ENCODE measurements at regions not wholly inside any gene's neighbourhood (a gene's known extent, or its start where the extent isn't known, plus 50 kb on each side); places are given as distances from the start of the nearest gene placed in this dataset.

GRCh38 chr7:41785840-41786239 is 83.0 kb upstream of the INHBA start:
- H3K36me3 Mint-ChIP-seq (ENCODE audit: insufficient read depth): no peaks in the 10 kb centered on the region
- no peaks in the 10 kb centered on the region for H3K9me3 Mint-ChIP-seq (ENCODE audit: low read depth)
- no peaks in the 10 kb centered on the region for H3K27me3 Mint-ChIP-seq
- no peak overlapping the region for H3K4me3 Mint-ChIP-seq (ENCODE audit: low read depth)
- no peak overlapping the region for H3K27ac Mint-ChIP-seq
- TF ChIP-seq CTCF (IDR thresholded peaks at IDR 0.05; ENCODE audit: unreplicated experiment): no peak
- H3K4me1 Mint-ChIP-seq (ENCODE audit: low read depth): no peaks in the 10 kb centered on the region
- no peak for DNase-seq (ENCODE audit: low spot score, unreplicated experiment)

DNA sequence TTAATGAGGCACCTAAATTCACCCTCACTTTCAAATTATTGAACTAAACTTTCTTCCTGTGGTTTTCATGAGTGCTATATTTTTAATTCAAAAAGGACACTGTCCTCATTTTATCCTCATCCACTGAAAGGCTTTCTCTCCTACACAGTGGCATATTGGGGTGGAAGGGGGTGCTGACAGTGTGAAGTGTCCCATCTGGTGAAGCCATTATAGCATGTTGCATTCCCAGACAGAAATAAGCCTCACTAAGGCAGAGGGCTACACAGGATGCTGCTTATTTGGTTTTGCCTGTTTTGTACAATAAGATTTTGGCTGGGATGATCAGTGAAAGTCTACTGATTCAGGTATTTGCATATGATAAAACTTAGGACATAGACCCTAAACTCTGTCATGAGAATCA is 82.4 kb upstream of the INHBA start:
- Mint-ChIP-seq H3K4me1 (ENCODE audit: low read depth) (no peaks in the 10 kb centered on the region), H3K4me3 (ENCODE audit: low read depth) (no peak overlapping the region), H3K27me3 (no peaks in the 10 kb centered on the region), H3K27ac (no peak overlapping the region), H3K9me3 (ENCODE audit: low read depth) (no peaks in the 10 kb centered on the region), H3K36me3 (ENCODE audit: insufficient read depth) (no peaks in the 10 kb centered on the region)
- no peak for DNase-seq (ENCODE audit: low spot score, unreplicated experiment)
- no peak for TF ChIP-seq CTCF (IDR thresholded peaks at IDR 0.05; ENCODE audit: unreplicated experiment)

DNA sequence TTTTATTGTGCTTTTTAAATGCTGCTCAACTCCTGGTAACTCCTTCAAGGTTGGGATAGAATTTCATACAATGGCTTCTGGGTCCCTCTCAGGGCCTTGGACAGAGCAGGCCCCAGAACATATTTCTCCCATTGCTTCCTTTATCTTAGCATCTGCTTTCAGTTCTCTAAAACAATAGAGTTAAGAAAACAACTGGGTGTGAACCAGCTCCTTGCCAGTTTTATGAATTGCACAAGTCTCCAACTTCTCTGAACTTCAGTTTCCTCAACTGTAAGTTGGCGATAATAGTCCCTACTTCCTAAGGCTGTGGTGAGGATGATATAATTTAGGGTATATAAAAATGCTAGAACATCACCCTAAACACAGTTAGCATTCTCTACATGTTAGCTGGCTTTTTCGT is 77.0 kb upstream of the INHBA start:
- no peaks in the 10 kb centered on the region for H3K4me1 Mint-ChIP-seq (ENCODE audit: low read depth)
- no peak overlapping the region for H3K27ac Mint-ChIP-seq
- TF ChIP-seq CTCF (IDR thresholded peaks at IDR 0.05; ENCODE audit: unreplicated experiment): no peak
- no peak for DNase-seq (ENCODE audit: low spot score, unreplicated experiment)
- no peaks in the 10 kb centered on the region for H3K36me3 Mint-ChIP-seq (ENCODE audit: insufficient read depth)
- H3K27me3 Mint-ChIP-seq: no peaks in the 10 kb centered on the region
- no peaks in the 10 kb centered on the region for H3K9me3 Mint-ChIP-seq (ENCODE audit: low read depth)
- H3K4me3 Mint-ChIP-seq (ENCODE audit: low read depth): no peak overlapping the region

- H3K36me3 Mint-ChIP-seq (ENCODE audit: insufficient read depth): no peaks in the 10 kb centered on the region
- H3K27me3 Mint-ChIP-seq: no peaks in the 10 kb centered on the region
- no peak for TF ChIP-seq CTCF (IDR thresholded peaks at IDR 0.05; ENCODE audit: unreplicated experiment)
- no peaks in the 10 kb centered on the region for H3K4me1 Mint-ChIP-seq (ENCODE audit: low read depth)
- H3K4me3 Mint-ChIP-seq (ENCODE audit: low read depth): no peak overlapping the region
- H3K9me3 Mint-ChIP-seq (ENCODE audit: low read depth): no peaks in the 10 kb centered on the region
- no peak for DNase-seq (ENCODE audit: low spot score, unreplicated experiment)
- no peak overlapping the region for H3K27ac Mint-ChIP-seq
Measured at GRCh38 chr7:41777894-41778596, 75.2 kb upstream of the INHBA start.

- Mint-ChIP-seq H3K4me1 (ENCODE audit: low read depth) (no peaks in the 10 kb centered on the region), H3K4me3 (ENCODE audit: low read depth) (no peak overlapping the region), H3K27me3 (no peaks in the 10 kb centered on the region), H3K36me3 (ENCODE audit: insufficient read depth) (no peaks in the 10 kb centered on the region), H3K9me3 (ENCODE audit: low read depth) (peaks cover 2% of the 10 kb centered on the region), H3K27ac (no peak overlapping the region)
- DNase-seq (ENCODE audit: low spot score, unreplicated experiment): no peak
- no peak for TF ChIP-seq CTCF (IDR thresholded peaks at IDR 0.05; ENCODE audit: unreplicated experiment)
Measured at GRCh38 chr7:41774966-41775365, 72.1 kb upstream of the INHBA start.

All from progenitor cell of endocrine pancreas (in vitro differentiated cells).